ENCODE measurements at regions not wholly inside any gene's neighbourhood (a gene's known extent, or its start where the extent isn't known, plus 50 kb on each side); places are given as distances from the start of the nearest gene placed in this dataset.

- no peak overlapping the region for H3K27ac Mint-ChIP-seq
Measured at GRCh38 chr2:103527278-103527677, 765.4 kb downstream of the TMEM182 start.

DNA sequence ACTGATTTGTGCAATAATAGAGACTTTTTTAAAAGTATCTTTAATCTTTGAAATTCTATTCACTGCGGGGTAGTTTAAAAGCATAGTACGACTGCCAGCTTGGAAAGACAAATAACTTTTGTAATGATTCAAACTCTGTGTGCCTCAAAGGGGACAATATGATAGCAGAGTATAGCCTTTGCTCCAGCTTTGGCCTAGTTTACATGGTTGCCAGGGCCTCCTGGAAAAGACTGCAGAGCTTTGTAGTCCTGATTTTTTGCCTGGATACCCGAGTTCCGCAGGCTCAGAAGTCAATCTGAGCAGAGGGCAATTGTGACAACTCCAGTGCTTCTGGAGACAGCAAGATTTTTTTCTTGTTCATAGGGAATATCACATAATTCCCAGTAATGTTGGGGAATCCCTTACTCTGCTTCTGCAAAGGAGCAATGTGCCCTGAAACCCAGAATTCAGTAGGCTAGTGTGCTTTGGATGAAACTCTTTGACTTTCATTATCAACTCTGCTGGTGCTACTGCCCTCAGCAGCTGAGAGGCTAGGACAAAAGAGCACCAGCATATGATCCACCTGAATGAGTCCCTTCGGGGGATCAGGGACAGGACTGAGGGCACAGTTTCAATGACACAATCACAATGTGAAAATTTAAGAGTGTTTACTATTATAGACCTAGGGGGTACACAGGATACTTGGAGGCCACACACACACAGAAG is 768.1 kb downstream of the TMEM182 start:
- no peaks in the 10 kb centered on the region for H3K4me1 ChIP-seq (ENCODE audit: control insufficient read depth, insufficient read depth, low read length)
- Mint-ChIP-seq H3K4me1 (peaks cover 8% of the 10 kb centered on the region), H3K36me3 (ENCODE audit: low read depth) (no peaks in the 10 kb centered on the region), H3K27ac (peak overlapping the region; percentile 17), H3K9me3 (peaks cover 3% of the 10 kb centered on the region), H3K27me3 (ENCODE audit: insufficient read depth) (no peaks in the 10 kb centered on the region), H3K4me3 (no peak overlapping the region)
- TF ChIP-seq, protein P1, sequence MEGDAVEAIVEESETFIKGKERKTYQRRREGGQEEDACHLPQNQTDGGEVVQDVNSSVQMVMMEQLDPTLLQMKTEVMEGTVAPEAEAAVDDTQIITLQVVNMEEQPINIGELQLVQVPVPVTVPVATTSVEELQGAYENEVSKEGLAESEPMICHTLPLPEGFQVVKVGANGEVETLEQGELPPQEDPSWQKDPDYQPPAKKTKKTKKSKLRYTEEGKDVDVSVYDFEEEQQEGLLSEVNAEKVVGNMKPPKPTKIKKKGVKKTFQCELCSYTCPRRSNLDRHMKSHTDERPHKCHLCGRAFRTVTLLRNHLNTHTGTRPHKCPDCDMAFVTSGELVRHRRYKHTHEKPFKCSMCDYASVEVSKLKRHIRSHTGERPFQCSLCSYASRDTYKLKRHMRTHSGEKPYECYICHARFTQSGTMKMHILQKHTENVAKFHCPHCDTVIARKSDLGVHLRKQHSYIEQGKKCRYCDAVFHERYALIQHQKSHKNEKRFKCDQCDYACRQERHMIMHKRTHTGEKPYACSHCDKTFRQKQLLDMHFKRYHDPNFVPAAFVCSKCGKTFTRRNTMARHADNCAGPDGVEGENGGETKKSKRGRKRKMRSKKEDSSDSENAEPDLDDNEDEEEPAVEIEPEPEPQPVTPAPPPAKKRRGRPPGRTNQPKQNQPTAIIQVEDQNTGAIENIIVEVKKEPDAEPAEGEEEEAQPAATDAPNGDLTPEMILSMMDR (conservative IDR thresholded peaks at IDR 0.05): no peak
- H3K9me3 ChIP-seq (ENCODE audit: control insufficient read depth, low read length): no peaks in the 10 kb centered on the region
- WGBS, 2 experiments (ENCODE audit: insufficient coverage in 1 of 2, insufficient read length in 1 of 2): 81 to 92% methylated on average over 4 to 5 of the region's 5 CpGs
- DNase-seq: no peak
- no peaks in the 10 kb centered on the region for H3K27me3 ChIP-seq (ENCODE audit: control insufficient read depth, insufficient read depth, low read length, poor library complexity, severe bottlenecking)
- peak overlapping the region; percentile 64 for H3K27ac ChIP-seq (ENCODE audit: low read depth, low read length)
- no peak overlapping the region for H3K9ac ChIP-seq (ENCODE audit: extremely low read depth, low read length, poor library complexity, severe bottlenecking)
- no peaks in the 10 kb centered on the region for H3K36me3 ChIP-seq (ENCODE audit: control insufficient read depth, insufficient read depth, low read length)
- no peak overlapping the region for H3K4me3 ChIP-seq (ENCODE audit: low read length)

More at GRCh38 chr2:103527278-103527677, 765.4 kb downstream of the TMEM182 start:
- 60 to 86% methylated on average over 1 to 3 of the region's 3 CpGs for WGBS, 2 experiments (ENCODE audit: insufficient coverage in 1 of 2, insufficient read length in 1 of 2)
- no peak overlapping the region for H3K4me3 Mint-ChIP-seq
- Histone ChIP-seq H3K9me3 (ENCODE audit: control insufficient read depth, low read length) (no peaks in the 10 kb centered on the region), H3K27ac (ENCODE audit: low read depth, low read length) (no peak overlapping the region), H3K4me1 (ENCODE audit: control insufficient read depth, insufficient read depth, low read length) (no peaks in the 10 kb centered on the region), H3K36me3 (ENCODE audit: control insufficient read depth, insufficient read depth, low read length) (no peaks in the 10 kb centered on the region), H3K9ac (ENCODE audit: extremely low read depth, low read length, poor library complexity, severe bottlenecking) (no peak overlapping the region), H3K4me3 (ENCODE audit: low read length) (no peak overlapping the region), H3K27me3 (ENCODE audit: control insufficient read depth, insufficient read depth, low read length, poor library complexity, severe bottlenecking) (no peaks in the 10 kb centered on the region)
- peaks cover 3% of the 10 kb centered on the region for H3K9me3 Mint-ChIP-seq
- no peak for DNase-seq
- peaks cover 8% of the 10 kb centered on the region for H3K4me1 Mint-ChIP-seq
- H3K36me3 Mint-ChIP-seq (ENCODE audit: low read depth): no peaks in the 10 kb centered on the region
- H3K27me3 Mint-ChIP-seq (ENCODE audit: insufficient read depth): no peaks in the 10 kb centered on the region
- TF ChIP-seq, protein P1 (conservative IDR thresholded peaks at IDR 0.05): no peak

- Mint-ChIP-seq H3K27ac (no peak overlapping the region), H3K4me1 (peaks cover 2% of the 10 kb centered on the region), H3K27me3 (ENCODE audit: insufficient read depth) (no peaks in the 10 kb centered on the region), H3K9me3 (peaks cover 8% of the 10 kb centered on the region), H3K4me3 (no peak overlapping the region), H3K36me3 (ENCODE audit: low read depth) (no peaks in the 10 kb centered on the region)
- H3K27ac ChIP-seq (ENCODE audit: low read depth, low read length): no peak overlapping the region
- no peaks in the 10 kb centered on the region for H3K9me3 ChIP-seq (ENCODE audit: control insufficient read depth, low read length)
- no peak for DNase-seq
- no peaks in the 10 kb centered on the region for H3K27me3 ChIP-seq (ENCODE audit: control insufficient read depth, insufficient read depth, low read length, poor library complexity, severe bottlenecking)
- no peak overlapping the region for H3K4me3 ChIP-seq (ENCODE audit: low read length)
- TF ChIP-seq, protein P1 (conservative IDR thresholded peaks at IDR 0.05): no peak
- no peak overlapping the region for H3K9ac ChIP-seq (ENCODE audit: extremely low read depth, low read length, poor library complexity, severe bottlenecking)
- 93% methylated on average over 3 of the region's 3 CpGs; no CpG with 5 or more reads in 1 of the 2 experiments for WGBS, 2 experiments (ENCODE audit: insufficient coverage in 1 of 2, insufficient read length in 1 of 2)
- no peaks in the 10 kb centered on the region for H3K4me1 ChIP-seq (ENCODE audit: control insufficient read depth, insufficient read depth, low read length)
- H3K36me3 ChIP-seq (ENCODE audit: control insufficient read depth, insufficient read depth, low read length): no peaks in the 10 kb centered on the region
Measured at GRCh38 chr2:103552775-103553174, 790.9 kb downstream of the TMEM182 start.

Measured in endodermal cell (in vitro differentiated cells).